Kidney (tissue), 13 donors: ENCODE measurements at regions not wholly inside any gene's neighbourhood (a gene's known extent, or its start where the extent isn't known, plus 50 kb on each side); places are given as distances from the start of the nearest gene placed in this dataset.

ENCODE experiments used
- DNase-seq, 5 donors: peaks; one replicate each; pipeline ENCODE4 v3.0.0-alpha.2; 2013 to 2020
- FAIRE-seq: peaks from 2 replicates; lab custom pipeline; 2012; peaks lifted over from hg19 to GRCh38; lab: Jason Lieb, UNC
- H3K27ac ChIP-seq, 2 donors: one replicate each; pipeline ENCODE4 v1.7.0; 2013; ENCODE audit warnings: low read depth in 2 of 2, low read length in 2 of 2, inconsistent platforms in 1 of 2
- H3K27me3 ChIP-seq: one replicate; pipeline ENCODE4 v1.7.1; 2013; ENCODE audit warnings: low read length, inconsistent platforms; ENCODE audit not compliant: control insufficient read depth, insufficient read depth
- H3K36me3 ChIP-seq, 3 donors: one replicate each; pipeline versions ENCODE4 v1.7.0 to v1.7.1; 2013; ENCODE audit warnings: low read length in 3 of 3, control low read depth in 1 of 3, inconsistent platforms in 1 of 3; ENCODE audit not compliant: insufficient read depth in 3 of 3, control insufficient read depth in 2 of 3
- H3K4me1 ChIP-seq, 3 donors: one replicate each; pipeline versions ENCODE4 v1.7.0 to v1.7.1; 2013; ENCODE audit warnings: low read length in 3 of 3, inconsistent platforms in 1 of 3, low read depth in 1 of 3; ENCODE audit not compliant: control insufficient read depth in 2 of 3, insufficient read depth in 2 of 3
- H3K4me3 ChIP-seq, 3 donors: one replicate each; pipeline versions ENCODE4 v1.7.0 to v1.8.1; 2013; ENCODE audit warnings: low read length in 3 of 3, control low read depth in 1 of 3, inconsistent platforms in 1 of 3
- H3K9ac ChIP-seq, 3 donors: one replicate each; pipeline versions ENCODE4 v1.7.0 to v1.7.1; 2013; ENCODE audit warnings: low read length in 3 of 3, control low read depth in 1 of 3, inconsistent platforms in 1 of 3
- H3K9me3 ChIP-seq, 3 donors: one replicate each; pipeline versions ENCODE4 v1.7.0 to v1.7.1; 2013; ENCODE audit warnings: low read length in 3 of 3, control low read depth in 1 of 3, inconsistent platforms in 1 of 3; ENCODE audit not compliant: control insufficient read depth in 2 of 3, insufficient read depth in 1 of 3
- intact Hi-C: fragments of 100-400 bp; cut with DNase I; formaldehyde crosslinking; loops from one replicate; pipeline ENCODE4 v1.11.1; 2022
- TF ChIP-seq, protein P1 (sequence below): IDR thresholded peaks from 3 replicates; pipeline ENCODE4 v1.5.1; 2012; ENCODE audit warnings: mild to moderate bottlenecking, moderate library complexity, borderline replicate concordance; ENCODE audit not compliant: insufficient read depth; ENCODE audit errors: extremely low read depth
- donor health status: control.
- donor health status: control.
- donor health status: control.
- donor health status: control.
- donor health status: control.
- donor health status: DM: yes; HTN: yes; CAD: no.
- donor health status: Normal renal cell carcinoma (clear cell type).

DNA sequence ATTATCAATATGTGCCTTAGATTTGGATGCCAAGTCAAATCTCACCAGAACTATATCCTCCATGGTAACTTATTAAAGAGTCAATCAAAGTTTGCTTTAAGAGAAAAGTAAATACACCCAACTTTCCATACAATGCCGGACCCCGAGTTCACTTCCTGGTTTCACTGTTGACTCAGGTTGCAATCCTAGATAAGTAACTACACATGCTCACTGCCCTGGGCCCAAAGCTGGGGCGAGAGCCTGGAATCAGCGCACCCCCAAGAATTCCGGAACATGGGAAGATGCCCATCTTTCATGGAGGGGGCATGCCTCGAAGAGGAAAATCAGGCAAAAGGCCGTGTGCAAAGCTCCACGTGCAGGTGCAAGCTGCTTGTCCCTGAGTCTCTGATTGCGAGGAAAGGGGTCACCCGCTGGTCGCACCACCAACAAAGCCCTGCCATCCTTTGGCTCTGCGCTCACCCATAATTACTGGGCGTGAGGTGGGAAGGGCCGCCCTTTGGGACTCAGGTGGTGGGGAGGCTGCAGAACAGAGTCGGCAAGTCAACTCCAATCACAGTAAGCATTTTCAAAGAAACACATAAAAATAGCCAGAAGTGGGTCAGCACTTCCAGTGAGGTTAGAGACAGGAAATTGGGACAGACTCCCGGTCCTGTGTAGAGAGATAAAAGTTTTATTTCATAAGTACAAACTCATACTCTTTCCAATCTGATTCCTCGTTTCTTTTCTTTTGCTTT lies 167.7 kb downstream of the TOMM20 start:
- Histone ChIP-seq H3K27ac (peak overlapping the region; percentile 81 to 86), H3K4me1 (peaks cover 34 to 75% (median 53%) of the 10 kb centered on the region in 3 donors), H3K4me3 (no peak overlapping the region), H3K36me3 (no peaks in the 10 kb centered on the region), H3K27me3 (no peaks in the 10 kb centered on the region), H3K9ac (no peak overlapping the region), H3K9me3 (no peaks in the 10 kb centered on the region)
- no peak for FAIRE-seq
- peak in 3 of 5 donors; percentile 67 to 79 (median 68) for DNase-seq
- intact Hi-C loops: no loop called here
- TF ChIP-seq, protein P1, sequence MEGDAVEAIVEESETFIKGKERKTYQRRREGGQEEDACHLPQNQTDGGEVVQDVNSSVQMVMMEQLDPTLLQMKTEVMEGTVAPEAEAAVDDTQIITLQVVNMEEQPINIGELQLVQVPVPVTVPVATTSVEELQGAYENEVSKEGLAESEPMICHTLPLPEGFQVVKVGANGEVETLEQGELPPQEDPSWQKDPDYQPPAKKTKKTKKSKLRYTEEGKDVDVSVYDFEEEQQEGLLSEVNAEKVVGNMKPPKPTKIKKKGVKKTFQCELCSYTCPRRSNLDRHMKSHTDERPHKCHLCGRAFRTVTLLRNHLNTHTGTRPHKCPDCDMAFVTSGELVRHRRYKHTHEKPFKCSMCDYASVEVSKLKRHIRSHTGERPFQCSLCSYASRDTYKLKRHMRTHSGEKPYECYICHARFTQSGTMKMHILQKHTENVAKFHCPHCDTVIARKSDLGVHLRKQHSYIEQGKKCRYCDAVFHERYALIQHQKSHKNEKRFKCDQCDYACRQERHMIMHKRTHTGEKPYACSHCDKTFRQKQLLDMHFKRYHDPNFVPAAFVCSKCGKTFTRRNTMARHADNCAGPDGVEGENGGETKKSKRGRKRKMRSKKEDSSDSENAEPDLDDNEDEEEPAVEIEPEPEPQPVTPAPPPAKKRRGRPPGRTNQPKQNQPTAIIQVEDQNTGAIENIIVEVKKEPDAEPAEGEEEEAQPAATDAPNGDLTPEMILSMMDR: no peak

DNA sequence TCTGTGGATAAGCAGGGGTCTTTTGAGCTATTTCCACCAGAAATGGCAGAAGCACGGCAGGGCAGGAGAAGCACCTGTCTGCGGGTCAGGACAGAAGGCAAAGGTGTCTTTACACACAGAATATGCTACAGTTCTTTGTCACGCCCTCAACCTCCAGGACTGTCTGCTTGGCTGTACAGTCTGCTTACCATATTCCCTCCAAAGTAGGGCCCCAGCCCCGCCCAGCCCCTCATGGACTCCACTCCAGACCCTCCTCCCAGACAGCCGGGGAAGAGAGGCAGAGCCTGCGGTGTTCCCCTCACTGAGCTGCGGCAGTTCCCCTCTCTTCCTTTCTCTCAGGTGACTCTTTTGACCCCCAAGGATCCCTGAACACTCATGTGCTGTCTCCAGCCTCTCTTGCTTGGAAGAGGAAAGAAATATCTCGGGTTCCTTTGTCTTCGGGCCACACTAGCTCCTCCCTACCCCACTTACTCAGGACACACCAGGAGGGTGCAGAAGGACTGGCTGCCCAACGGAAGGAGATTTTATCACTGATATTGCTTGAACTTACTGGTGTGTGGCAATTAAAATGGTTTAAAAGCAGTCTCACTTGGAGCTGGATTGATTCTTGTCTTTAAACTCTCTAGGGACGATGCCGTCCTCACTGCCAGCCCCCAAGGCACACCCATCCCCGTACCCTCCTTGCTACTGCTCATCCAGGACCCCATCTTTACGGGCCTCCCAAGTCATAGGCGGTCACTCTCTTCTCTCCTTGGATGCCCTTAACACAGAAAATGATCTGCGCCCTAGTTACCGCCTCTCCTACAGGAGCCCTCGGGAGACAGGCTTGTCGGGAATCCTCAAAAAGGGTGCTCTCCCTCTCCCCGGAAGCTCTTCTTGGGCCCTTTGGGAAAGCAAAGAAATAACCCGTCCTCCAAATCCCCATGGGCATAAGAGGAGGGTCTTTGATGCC lies 169.7 kb downstream of the TOMM20 start:
- Histone ChIP-seq H3K4me3 (no peak overlapping the region), H3K36me3 (no peaks in the 10 kb centered on the region), H3K4me1 (peaks cover 46 to 84% (median 49%) of the 10 kb centered on the region in 3 donors), H3K27ac (peak overlapping the region; percentile 29 to 36), H3K27me3 (no peaks in the 10 kb centered on the region), H3K9ac (peak overlapping the region in 1 of 3 donors; percentile 38), H3K9me3 (no peaks in the 10 kb centered on the region)
- DNase-seq (peak in 1 of 5 donors; percentile 17), FAIRE-seq (no peak)
- TF ChIP-seq, protein P1: no peak
- intact Hi-C loops: no loop called here

DNA sequence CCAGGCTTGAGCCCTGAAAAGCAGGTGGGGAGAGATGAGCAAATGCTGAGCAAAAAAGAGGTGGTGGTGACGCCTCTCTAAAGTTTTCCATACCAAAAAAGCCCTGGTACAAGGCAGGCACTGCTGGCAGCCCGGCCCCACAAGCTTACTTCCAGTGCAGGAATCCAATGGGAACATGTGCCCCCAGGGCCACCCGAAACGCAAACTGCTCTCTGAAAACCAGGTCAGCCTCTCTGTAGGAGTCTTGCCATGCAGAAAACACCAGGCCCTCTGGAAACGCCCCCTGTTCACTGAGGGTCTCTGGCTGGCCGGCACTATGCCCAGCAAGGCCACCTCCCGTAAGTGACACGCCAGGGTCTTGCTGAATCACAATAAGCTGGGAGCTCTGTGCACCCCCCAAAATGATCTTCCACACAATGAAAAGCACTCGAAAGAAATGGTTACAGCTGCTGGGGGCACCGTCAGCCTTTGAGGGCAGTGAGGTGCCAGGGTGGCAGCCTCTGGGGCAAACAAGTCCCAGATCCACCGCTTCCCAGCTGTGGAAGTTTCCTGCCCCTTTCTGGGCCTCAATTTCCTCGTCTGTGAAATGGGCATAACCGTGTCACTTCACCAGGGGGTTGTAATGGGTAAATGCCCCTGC lies 170.5 kb downstream of the TOMM20 start:
- peaks cover 41 to 77% (median 42%) of the 10 kb centered on the region in 3 donors for H3K4me1 ChIP-seq
- TF ChIP-seq, protein P1: no peak
- H3K9ac ChIP-seq: no peak overlapping the region
- H3K9me3 ChIP-seq: no peaks in the 10 kb centered on the region
- H3K27ac ChIP-seq: peak overlapping the region; percentile 29 to 63
- no peaks in the 10 kb centered on the region for H3K27me3 ChIP-seq
- no peaks in the 10 kb centered on the region for H3K36me3 ChIP-seq
- FAIRE-seq: no peak
- intact Hi-C loops: no loop called here
- no peak overlapping the region for H3K4me3 ChIP-seq
- DNase-seq: peak in 3 of 5 donors; percentile 55 to 69 (median 57)
